ENCODE measurements at regions not wholly inside any gene's neighbourhood (a gene's known extent, or its start where the extent isn't known, plus 50 kb on each side); places are given as distances from the start of the nearest gene placed in this dataset.

DNA sequence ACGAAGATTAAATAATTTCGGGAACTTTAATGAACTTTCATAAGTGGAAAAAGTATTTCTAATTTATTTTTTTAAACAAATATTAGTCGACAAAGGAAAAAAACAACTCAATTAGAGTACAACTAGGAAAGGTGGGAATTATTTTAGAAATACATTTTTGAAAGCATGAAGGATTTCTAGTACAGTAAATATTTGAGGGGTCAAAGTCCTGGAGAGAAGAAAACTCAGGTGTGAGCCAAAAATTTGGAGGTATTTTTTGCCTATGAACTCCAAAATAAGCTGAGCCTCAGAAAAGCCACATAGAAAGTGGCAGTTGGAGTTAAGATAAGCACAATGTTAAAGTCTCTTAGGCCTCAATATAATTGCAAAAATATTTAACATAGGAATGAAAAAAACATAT, 2017.3 kb downstream of the C4orf33 start:
- Mint-ChIP-seq H3K36me3 (ENCODE audit: low read depth) (no peaks in the 10 kb centered on the region), H3K27me3 (ENCODE audit: insufficient read depth) (no peaks in the 10 kb centered on the region), H3K4me3 (no peak overlapping the region), H3K27ac (no peak overlapping the region), H3K4me1 (ENCODE audit: low read depth) (no peaks in the 10 kb centered on the region), H3K9me3 (peaks cover 17% of the 10 kb centered on the region)
- DNase-seq = no peak
- TF ChIP-seq, protein P1, sequence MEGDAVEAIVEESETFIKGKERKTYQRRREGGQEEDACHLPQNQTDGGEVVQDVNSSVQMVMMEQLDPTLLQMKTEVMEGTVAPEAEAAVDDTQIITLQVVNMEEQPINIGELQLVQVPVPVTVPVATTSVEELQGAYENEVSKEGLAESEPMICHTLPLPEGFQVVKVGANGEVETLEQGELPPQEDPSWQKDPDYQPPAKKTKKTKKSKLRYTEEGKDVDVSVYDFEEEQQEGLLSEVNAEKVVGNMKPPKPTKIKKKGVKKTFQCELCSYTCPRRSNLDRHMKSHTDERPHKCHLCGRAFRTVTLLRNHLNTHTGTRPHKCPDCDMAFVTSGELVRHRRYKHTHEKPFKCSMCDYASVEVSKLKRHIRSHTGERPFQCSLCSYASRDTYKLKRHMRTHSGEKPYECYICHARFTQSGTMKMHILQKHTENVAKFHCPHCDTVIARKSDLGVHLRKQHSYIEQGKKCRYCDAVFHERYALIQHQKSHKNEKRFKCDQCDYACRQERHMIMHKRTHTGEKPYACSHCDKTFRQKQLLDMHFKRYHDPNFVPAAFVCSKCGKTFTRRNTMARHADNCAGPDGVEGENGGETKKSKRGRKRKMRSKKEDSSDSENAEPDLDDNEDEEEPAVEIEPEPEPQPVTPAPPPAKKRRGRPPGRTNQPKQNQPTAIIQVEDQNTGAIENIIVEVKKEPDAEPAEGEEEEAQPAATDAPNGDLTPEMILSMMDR (IDR thresholded peaks at IDR 0.05) = no peak

DNA sequence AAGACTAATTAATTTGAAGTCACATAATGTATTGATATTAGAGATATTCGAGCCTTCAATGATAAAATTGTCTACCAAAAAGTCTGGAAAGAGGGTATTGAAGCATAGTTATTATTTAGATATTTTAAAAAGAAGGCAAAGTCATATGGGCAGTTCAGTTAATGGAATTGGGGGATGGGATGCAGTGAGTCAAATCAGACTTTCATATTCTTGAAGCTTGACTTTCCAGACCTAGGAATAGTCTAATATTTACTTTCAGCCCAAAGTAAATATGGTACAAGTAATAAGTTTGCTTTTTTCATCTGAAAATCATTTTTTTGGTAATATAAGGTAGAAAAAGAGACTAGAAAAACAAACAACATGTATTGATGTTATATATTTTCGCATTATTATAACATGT, 2017.8 kb downstream of the C4orf33 start:
- H3K27me3 Mint-ChIP-seq (ENCODE audit: insufficient read depth) = no peaks in the 10 kb centered on the region
- no peaks in the 10 kb centered on the region for H3K4me1 Mint-ChIP-seq (ENCODE audit: low read depth)
- TF ChIP-seq, protein P1 (IDR thresholded peaks at IDR 0.05) = no peak
- H3K27ac Mint-ChIP-seq = no peak overlapping the region
- H3K36me3 Mint-ChIP-seq (ENCODE audit: low read depth) = no peaks in the 10 kb centered on the region
- no peak overlapping the region for H3K4me3 Mint-ChIP-seq
- no peak for DNase-seq
- H3K9me3 Mint-ChIP-seq = peaks cover 12% of the 10 kb centered on the region

DNA sequence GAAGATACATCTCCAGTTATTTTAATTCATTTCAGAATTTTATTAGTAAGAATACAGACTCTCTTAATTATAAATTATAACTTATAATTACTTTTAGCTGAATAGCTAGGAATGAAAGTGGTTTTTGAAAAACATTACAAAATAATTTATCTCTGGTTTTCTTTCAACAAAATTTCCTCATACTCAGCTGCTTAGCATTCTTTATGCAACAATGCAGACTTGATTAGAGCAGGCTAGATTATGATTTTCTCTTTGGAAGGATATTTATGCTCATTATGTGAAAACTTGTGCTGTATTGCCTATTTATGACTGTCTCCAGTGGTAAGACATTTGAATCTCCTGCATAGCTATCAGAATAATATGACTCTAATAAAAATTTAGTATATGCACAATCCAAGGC, 2023.7 kb downstream of the C4orf33 start:
- TF ChIP-seq, protein P1 (IDR thresholded peaks at IDR 0.05) = no peak

GRCh38 chr4:131137196-131137595, 2011.9 kb upstream of the PCDH10 start:
- no peaks in the 10 kb centered on the region for H3K27me3 Mint-ChIP-seq (ENCODE audit: insufficient read depth)
- H3K4me1 Mint-ChIP-seq (ENCODE audit: low read depth) = no peaks in the 10 kb centered on the region
- H3K36me3 Mint-ChIP-seq (ENCODE audit: low read depth) = no peaks in the 10 kb centered on the region
- TF ChIP-seq, protein P1 (IDR thresholded peaks at IDR 0.05) = no peak
- peaks cover 34% of the 10 kb centered on the region for H3K9me3 Mint-ChIP-seq
- DNase-seq = no peak
- H3K4me3 Mint-ChIP-seq = no peak overlapping the region
- H3K27ac Mint-ChIP-seq = no peak overlapping the region

More for the DNA sequence above, 2023.7 kb downstream of the C4orf33 start:
- no peak overlapping the region for H3K27ac Mint-ChIP-seq
- DNase-seq = no peak
- no peaks in the 10 kb centered on the region for H3K4me1 Mint-ChIP-seq (ENCODE audit: low read depth)
- no peaks in the 10 kb centered on the region for H3K27me3 Mint-ChIP-seq (ENCODE audit: insufficient read depth)
- H3K4me3 Mint-ChIP-seq = no peak overlapping the region
- peaks cover 2% of the 10 kb centered on the region for H3K9me3 Mint-ChIP-seq
- no peaks in the 10 kb centered on the region for H3K36me3 Mint-ChIP-seq (ENCODE audit: low read depth)

GRCh38 chr4:131159261-131159660, 1989.8 kb upstream of the PCDH10 start:
- DNase-seq = no peak
- Mint-ChIP-seq H3K36me3 (ENCODE audit: low read depth) (no peaks in the 10 kb centered on the region), H3K9me3 (peaks cover 19% of the 10 kb centered on the region), H3K27me3 (ENCODE audit: insufficient read depth) (no peaks in the 10 kb centered on the region), H3K4me3 (no peak overlapping the region), H3K4me1 (ENCODE audit: low read depth) (no peaks in the 10 kb centered on the region), H3K27ac (no peak overlapping the region)
- TF ChIP-seq, protein P1 (IDR thresholded peaks at IDR 0.05) = no peak

- no peak for DNase-seq
- no peak overlapping the region for H3K27ac Mint-ChIP-seq
- no peaks in the 10 kb centered on the region for H3K4me1 Mint-ChIP-seq (ENCODE audit: low read depth)
- no peaks in the 10 kb centered on the region for H3K27me3 Mint-ChIP-seq (ENCODE audit: insufficient read depth)
- H3K4me3 Mint-ChIP-seq = no peak overlapping the region
- H3K36me3 Mint-ChIP-seq (ENCODE audit: low read depth) = no peaks in the 10 kb centered on the region
- H3K9me3 Mint-ChIP-seq = peaks cover 20% of the 10 kb centered on the region
- TF ChIP-seq, protein P1 (IDR thresholded peaks at IDR 0.05) = no peak
Measured at GRCh38 chr4:131192318-131192717, 1956.8 kb upstream of the PCDH10 start.
